NCI-H1092 treated with DMSO at 0.1 percent for 48 hours (cell line): ENCODE measurements at regions not wholly inside any gene's neighbourhood (a gene's known extent, or its start where the extent isn't known, plus 50 kb on each side); places are given as distances from the start of the nearest gene placed in this dataset.
A peak's percentile ranks its signal among the peaks of the same experiment; 100 is the strongest.

Experiments used
- DNase-seq: peaks from one replicate; lab custom pipeline; 2025; lab: John Stamatoyannopoulos, UW

- DNase-seq: no peak
These were observed 132.0 kb upstream of the CTTNBP2NL start for GRCh38 chr1:112264010-112264409.

GRCh38 chr1:112264553-112264952, 131.5 kb upstream of the CTTNBP2NL start:
- DNase-seq: peak; percentile 22

GRCh38 chr1:112265931-112266330, 130.1 kb upstream of the CTTNBP2NL start:
- no peak for DNase-seq

- no peak for DNase-seq
These were observed 128.8 kb upstream of the CTTNBP2NL start for GRCh38 chr1:112267206-112267605.

GRCh38 chr1:112267929-112268328, 128.1 kb upstream of the CTTNBP2NL start:
- DNase-seq: no peak

- no peak for DNase-seq
These were observed 127.6 kb upstream of the CTTNBP2NL start for GRCh38 chr1:112268408-112268807.

GRCh38 chr1:112271270-112271669, 124.7 kb upstream of the CTTNBP2NL start:
- no peak for DNase-seq

- no peak for DNase-seq
These were observed 123.8 kb upstream of the CTTNBP2NL start for GRCh38 chr1:112272101-112272772.

- DNase-seq: no peak
These were observed 111.2 kb upstream of the CTTNBP2NL start for GRCh38 chr1:112284796-112285195.

- DNase-seq: no peak
These were observed 110.7 kb upstream of the CTTNBP2NL start for GRCh38 chr1:112285316-112285715.

- DNase-seq: no peak
These were observed 110.3 kb upstream of the CTTNBP2NL start for GRCh38 chr1:112285746-112286145.

- peak; percentile 55 for DNase-seq
These were observed 99.1 kb upstream of the CTTNBP2NL start for GRCh38 chr1:112296908-112297307.

- DNase-seq: no peak
These were observed 98.5 kb upstream of the CTTNBP2NL start for GRCh38 chr1:112297536-112297935.

- DNase-seq: peak; percentile 43
These were observed 97.5 kb upstream of the CTTNBP2NL start for GRCh38 chr1:112298558-112298957.

- DNase-seq: no peak
These were observed 91.9 kb upstream of the CTTNBP2NL start for GRCh38 chr1:112304126-112304525.

- DNase-seq: no peak
These were observed 91.4 kb upstream of the CTTNBP2NL start for GRCh38 chr1:112304612-112305011.

- DNase-seq: no peak
These were observed 88.0 kb upstream of the CTTNBP2NL start for GRCh38 chr1:112307930-112308591.

- no peak for DNase-seq
These were observed 87.3 kb upstream of the CTTNBP2NL start for GRCh38 chr1:112308716-112309115.

GRCh38 chr1:112309499-112309898, 86.5 kb upstream of the CTTNBP2NL start:
- DNase-seq: no peak

- peak; percentile 20 for DNase-seq
These were observed 83.7 kb upstream of the CTTNBP2NL start for GRCh38 chr1:112312315-112312714.

GRCh38 chr1:112312879-112313278, 83.1 kb upstream of the CTTNBP2NL start:
- DNase-seq: no peak

GRCh38 chr1:112316254-112316913, 79.6 kb upstream of the CTTNBP2NL start:
- DNase-seq: no peak

- DNase-seq: no peak
These were observed 78.9 kb upstream of the CTTNBP2NL start for GRCh38 chr1:112317140-112317539.
